ENCODE measurements at regions not wholly inside any gene's neighbourhood (a gene's known extent, or its start where the extent isn't known, plus 50 kb on each side); places are given as distances from the start of the nearest gene placed in this dataset.

DNA sequence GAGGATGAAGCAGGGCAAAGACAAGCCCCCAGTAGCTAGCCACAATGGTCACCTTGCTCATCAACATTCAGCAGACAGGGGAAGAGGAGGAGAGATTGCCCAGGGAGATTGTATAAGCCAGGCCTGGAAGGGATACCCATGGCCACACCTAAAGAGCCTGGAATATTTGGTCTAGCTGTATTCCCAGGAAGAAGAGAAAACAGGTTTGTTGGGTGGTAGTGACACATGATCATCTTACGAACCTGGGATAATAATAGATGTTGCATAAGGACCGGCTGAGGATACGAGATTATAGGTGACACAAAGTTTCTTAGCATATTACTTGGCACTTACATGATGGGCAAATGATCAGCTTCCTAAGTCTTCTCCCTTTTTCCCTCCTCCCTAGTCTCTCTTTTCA, 95.9 kb downstream of the HHIPL2 start:
- TF ChIP-seq, protein P1, sequence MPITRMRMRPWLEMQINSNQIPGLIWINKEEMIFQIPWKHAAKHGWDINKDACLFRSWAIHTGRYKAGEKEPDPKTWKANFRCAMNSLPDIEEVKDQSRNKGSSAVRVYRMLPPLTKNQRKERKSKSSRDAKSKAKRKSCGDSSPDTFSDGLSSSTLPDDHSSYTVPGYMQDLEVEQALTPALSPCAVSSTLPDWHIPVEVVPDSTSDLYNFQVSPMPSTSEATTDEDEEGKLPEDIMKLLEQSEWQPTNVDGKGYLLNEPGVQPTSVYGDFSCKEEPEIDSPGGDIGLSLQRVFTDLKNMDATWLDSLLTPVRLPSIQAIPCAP (CRISPR knock-in tag; IDR thresholded peaks at IDR 0.05) = no peak
- TF ChIP-seq, protein P2, sequence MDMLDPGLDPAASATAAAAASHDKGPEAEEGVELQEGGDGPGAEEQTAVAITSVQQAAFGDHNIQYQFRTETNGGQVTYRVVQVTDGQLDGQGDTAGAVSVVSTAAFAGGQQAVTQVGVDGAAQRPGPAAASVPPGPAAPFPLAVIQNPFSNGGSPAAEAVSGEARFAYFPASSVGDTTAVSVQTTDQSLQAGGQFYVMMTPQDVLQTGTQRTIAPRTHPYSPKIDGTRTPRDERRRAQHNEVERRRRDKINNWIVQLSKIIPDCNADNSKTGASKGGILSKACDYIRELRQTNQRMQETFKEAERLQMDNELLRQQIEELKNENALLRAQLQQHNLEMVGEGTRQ (CRISPR knock-in tag; IDR thresholded peaks at IDR 0.05) = no peak
- TF ChIP-seq, protein P3, sequence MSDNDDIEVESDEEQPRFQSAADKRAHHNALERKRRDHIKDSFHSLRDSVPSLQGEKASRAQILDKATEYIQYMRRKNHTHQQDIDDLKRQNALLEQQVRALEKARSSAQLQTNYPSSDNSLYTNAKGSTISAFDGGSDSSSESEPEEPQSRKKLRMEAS (CRISPR knock-in tag; IDR thresholded peaks at IDR 0.05) = no peak
- TF ChIP-seq, protein P4, sequence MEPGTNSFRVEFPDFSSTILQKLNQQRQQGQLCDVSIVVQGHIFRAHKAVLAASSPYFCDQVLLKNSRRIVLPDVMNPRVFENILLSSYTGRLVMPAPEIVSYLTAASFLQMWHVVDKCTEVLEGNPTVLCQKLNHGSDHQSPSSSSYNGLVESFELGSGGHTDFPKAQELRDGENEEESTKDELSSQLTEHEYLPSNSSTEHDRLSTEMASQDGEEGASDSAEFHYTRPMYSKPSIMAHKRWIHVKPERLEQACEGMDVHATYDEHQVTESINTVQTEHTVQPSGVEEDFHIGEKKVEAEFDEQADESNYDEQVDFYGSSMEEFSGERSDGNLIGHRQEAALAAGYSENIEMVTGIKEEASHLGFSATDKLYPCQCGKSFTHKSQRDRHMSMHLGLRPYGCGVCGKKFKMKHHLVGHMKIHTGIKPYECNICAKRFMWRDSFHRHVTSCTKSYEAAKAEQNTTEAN (CRISPR knock-in tag; IDR thresholded peaks at IDR 0.05) = no peak
- no peak for TF ChIP-seq SMAD3 (CRISPR knock-in tag; IDR thresholded peaks at IDR 0.05; ENCODE audit: borderline replicate concordance)

All from WTC11 (cell line).